Esophagus squamous epithelium (tissue), 4 donors: ENCODE measurements at regions not wholly inside any gene's neighbourhood (a gene's known extent, or its start where the extent isn't known, plus 50 kb on each side); places are given as distances from the start of the nearest gene placed in this dataset.

Experiments
- POLR2A ChIP-seq, 4 donors: fragments of 450-650 bp; IDR thresholded peaks; one replicate each; pipeline ENCODE4 v1.6.1; 2017; ENCODE audit warnings: antibody characterized with exemption in 4 of 4, mild to moderate bottlenecking in 4 of 4, moderate library complexity in 3 of 4
- TF ChIP-seq, protein P1 (sequence below), 6 experiments: fragments of 450-650 bp in 4 of 6; fragments of 200-600 bp in 2 of 6; sonication (generic) in 2 of 6; IDR thresholded peaks; one replicate each; pipeline ENCODE4 v1.5.1; 2016 to 2019; ENCODE audit warnings: antibody characterized with exemption in 6 of 6, mild to moderate bottlenecking in 4 of 6, moderate library complexity in 4 of 6

DNA sequence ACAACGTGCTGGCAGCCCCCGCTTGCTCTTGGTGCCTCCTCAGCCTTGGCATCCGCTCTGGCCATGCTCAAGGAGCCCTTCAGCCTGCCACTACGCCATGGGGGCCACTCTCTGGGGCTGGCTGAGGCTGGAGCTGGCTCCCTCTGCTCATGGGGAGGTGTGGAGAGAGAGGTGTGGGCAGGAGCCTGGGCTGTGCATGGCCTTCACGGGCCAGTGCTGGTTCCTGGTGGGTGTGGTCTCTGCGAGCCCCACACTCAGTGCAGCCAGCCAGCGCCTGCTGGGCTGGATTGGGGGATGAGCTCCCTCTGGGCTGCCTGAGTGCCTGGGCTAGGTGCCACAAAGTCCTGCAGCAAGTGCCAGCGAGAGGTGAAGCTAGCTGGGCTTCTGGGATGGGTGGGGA lies 1289.1 kb downstream of the OLFM4 start:
- TF ChIP-seq, protein P1, sequence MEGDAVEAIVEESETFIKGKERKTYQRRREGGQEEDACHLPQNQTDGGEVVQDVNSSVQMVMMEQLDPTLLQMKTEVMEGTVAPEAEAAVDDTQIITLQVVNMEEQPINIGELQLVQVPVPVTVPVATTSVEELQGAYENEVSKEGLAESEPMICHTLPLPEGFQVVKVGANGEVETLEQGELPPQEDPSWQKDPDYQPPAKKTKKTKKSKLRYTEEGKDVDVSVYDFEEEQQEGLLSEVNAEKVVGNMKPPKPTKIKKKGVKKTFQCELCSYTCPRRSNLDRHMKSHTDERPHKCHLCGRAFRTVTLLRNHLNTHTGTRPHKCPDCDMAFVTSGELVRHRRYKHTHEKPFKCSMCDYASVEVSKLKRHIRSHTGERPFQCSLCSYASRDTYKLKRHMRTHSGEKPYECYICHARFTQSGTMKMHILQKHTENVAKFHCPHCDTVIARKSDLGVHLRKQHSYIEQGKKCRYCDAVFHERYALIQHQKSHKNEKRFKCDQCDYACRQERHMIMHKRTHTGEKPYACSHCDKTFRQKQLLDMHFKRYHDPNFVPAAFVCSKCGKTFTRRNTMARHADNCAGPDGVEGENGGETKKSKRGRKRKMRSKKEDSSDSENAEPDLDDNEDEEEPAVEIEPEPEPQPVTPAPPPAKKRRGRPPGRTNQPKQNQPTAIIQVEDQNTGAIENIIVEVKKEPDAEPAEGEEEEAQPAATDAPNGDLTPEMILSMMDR (IDR thresholded peaks at IDR 0.05), result no peak
- no peak for TF ChIP-seq POLR2A (IDR thresholded peaks at IDR 0.05)
